C1 segment of cervical spinal cord (tissue), 14 donors: ENCODE measurements at regions not wholly inside any gene's neighbourhood (a gene's known extent, or its start where the extent isn't known, plus 50 kb on each side); places are given as distances from the start of the nearest gene placed in this dataset.

ENCODE experiments used
- DNase-seq, 14 donors: peaks; one replicate each; lab custom pipeline; 2025; lab: John Stamatoyannopoulos, UW

DNA sequence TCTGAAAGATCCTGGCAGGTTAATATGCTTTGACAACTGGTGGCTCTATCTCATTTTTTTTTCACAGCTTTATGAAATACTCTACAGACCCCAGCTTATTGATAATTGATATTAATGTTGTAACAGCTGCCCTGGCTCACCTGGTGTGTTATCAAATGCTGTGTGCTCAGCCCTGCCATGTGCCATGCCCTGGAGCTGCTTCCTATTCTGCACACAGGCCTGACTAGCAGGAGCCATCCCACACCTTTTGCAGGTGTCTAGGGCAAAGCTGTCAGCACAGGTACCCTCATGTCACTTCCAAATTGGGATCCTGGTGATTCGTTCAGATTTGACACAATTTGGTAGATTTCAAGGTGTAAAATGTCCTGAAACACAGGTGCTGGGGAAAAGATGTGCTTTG lies 254.6 kb upstream of the MAN1A1 start:
- DNase-seq = no peak

DNA sequence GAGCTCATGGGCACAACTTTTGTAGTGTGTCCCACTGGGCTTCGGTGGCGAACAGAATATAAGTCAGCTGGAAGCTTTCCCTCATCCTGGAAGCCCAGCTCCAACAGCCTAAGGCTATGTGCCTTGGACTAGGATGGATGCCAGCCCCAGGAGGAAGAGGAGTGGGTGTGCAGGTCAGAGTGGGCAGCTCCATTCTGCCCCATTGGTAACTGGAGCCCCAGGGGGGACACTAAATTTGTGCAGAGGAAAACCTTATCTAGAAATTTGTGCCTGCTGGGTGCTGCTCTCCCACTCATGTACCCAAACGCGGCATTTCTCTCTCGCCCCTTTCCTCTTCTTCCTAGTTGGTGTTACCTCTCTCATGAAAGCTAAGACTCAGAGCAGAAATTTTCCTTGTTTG lies 253.9 kb upstream of the MAN1A1 start:
- DNase-seq = no peak

DNA sequence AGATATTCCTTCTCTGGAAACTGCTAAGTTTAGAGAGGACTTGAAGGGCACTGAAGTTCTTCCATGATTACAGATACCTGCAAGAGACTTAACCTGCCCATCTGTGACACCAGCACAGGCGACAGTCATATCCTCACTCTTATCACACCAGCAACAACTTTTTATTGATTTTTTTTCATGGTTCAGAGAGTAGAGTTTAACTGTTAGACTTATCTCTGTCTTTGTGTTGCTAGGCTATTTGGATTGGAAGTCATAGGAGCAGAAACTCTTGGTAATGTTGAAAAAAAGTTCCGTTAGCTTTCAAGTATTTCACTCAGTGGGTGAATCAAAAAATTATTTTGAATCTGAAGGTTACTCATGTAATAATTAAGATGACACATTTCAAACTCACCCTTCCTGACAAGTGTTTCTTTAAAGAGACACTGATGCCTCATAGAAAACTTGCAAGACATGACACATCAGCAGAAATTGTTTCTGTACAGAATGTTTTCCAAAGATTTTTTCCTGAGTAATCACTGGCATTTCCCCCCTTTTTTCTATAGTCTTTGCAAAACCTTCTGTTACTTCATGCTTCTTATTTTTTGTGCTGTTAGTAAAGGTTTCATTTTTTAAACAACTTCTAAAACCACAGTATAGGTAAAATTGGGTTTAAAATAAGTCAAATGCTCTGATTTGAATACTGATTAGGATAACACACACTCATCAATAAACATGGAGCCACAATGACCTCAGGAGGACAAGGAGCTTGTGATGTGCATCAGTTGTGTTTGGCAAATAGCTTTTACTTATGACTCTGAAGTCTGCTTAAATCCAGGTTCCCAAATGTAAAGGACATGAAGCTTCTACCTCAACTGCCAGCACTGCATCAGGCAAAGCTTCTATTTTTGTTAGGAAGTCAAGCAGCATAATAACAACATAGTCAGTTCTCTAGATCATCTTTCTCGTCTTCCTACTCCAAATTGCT lies 252.9 kb upstream of the MAN1A1 start:
- no peak for DNase-seq

DNA sequence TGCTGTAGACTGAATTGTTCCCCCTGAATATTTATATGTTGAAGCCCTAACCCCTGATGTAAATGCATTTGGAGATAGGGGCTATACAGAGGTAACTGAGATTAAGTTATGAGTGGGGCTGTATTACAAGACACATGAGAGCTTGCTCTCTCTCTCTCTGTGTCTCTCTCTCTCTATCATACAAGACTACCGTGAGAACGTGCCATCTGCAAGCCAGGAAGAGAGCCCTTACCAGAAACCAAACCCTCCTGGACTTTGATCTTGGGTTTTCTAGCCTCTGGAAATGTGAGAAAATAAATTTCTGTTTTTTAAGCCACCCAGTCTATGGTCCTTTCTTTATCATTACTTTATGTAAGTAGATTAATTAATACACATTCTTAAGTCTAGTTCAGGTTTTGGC lies 249.3 kb upstream of the MAN1A1 start:
- no peak for DNase-seq

DNA sequence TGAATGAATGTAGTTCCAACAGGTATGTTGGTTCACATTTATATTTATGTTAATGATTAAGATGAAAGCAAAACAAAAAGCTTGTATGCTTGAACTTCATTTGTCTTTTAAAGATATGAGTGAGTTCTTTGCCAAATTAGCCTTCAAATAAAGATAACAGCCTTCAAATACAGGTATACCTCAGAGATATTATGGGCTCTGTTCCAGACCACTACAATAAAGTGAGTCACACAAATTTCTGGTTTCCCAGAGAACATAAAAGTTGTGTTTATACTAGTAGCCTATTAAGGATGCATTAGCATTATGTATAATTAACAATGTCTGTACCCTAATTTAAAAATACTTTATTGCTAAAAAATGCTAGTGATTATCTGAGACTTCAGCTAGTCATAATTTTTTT lies 245.3 kb upstream of the MAN1A1 start:
- DNase-seq = no peak

DNA sequence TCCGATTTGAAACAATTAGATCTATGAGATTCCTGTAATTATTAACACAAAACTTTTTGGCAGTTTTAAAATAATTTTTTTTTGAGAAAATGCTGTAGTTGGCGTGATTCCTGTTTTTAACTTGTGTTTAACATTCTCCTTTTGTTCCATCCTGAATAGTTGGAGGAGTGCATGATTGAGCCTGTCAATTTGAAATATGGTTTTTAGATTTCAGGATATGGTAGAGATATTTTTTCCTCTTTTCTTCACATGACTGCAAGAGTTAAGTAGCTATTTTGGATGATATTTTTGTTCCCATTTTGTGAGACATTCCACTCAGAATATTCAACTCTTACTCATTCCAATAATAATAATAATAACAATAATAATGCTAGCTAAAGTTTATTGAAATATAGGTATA lies 241.7 kb upstream of the MAN1A1 start:
- DNase-seq = no peak

DNA sequence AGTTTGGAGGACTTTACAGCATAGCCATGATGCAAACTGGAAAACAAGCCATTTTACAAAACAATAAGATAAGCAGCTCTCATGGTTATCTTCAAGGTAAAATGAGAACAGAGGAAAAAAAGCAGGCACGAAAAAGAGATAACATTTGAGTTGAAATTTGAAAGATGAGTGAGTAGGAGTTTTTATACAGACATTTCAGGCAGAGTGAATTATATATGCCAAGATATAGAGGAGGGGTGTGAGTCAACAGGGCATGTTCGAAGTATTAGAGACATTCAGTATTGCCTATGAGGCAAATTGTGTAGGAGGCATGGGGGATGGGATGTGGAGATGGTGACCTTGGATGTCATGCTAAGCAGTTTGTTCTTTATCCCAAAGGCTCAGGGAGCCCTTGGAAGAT lies 240.5 kb upstream of the MAN1A1 start:
- no peak for DNase-seq

DNA sequence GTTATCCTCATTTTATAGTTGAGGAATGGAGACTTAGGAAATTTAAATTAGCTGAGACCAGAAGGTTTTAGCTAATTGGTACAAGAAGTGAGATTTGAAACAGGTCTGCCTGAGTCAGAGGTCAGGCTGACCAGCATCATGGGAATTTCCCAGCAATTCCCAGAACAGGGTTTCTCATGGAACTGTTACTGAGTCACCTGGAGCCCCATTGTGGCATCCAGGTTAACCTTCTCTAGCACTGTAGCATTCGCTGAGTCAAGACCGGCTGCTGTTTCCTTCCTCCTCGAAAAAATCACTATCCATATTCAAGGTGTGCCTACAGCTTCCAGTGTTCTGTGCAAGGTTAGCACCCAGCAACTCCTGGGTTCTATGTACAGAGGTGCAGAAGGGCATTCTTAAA lies 238.0 kb upstream of the MAN1A1 start:
- DNase-seq = no peak

DNA sequence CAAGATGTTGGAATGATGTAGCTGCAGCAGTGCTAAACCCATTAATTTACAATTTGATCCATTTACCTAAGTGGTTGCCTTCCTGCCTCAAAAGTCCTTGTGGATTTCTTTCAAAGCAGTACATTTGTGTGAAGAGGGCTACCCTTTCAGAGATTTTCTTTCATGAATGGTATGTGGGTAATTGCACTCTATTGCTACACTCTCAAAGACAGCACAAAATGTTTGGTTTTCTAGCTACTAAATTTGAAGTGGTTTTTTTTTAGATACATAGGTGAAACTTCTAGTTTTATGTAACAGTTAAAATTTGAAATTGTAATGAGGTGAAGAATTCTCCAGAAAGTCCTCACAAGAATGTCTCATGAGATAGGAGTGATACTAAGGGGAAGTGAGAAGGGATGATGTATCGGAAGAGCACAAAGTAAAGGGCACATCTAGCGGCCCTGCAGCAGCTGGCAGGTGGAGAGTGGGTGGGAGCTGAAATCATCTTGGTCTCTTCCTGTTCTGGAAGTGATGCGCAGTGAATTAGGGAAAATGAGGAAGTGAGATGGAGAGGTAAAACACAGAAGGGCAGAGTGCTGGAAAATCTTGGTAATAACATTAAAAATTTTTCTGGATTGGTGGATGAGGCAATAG lies 236.8 kb upstream of the MAN1A1 start:
- no peak for DNase-seq

DNA sequence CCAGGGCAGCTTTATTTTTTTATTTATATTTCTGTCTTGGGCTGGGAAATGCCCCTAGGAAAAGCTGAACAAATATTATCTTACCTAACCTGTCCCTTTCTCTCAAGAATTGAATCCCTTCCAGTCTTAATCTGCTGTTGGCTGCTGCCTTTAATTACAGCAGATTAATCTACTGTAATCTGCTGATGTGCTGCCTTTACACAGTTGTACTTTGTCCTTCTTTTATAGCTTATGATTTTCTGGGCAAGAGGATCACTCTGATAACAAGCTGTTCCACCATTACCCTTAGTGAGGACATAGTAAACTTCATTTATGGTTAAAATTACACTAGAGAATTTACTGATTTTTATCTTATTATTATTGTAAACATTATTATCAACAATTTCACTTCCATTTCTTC lies 234.5 kb upstream of the MAN1A1 start:
- DNase-seq = no peak

DNA sequence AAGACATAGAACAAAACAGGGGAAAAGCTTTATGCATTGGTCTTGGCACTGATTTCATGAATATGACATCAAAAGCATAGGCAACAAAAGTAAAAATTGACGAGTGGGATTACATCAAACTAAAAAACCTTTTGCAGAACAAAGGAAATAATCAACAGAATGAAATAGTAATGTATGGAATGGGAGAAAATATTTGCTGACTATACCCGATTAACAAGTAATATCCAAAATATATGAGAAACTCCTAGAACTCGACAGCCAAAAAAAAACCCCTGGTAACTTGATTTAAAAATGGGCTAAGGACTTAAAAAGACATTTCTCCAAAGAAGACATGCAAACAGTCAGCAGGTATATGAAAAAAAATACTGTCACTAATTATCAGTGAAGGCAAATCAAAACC lies 231.7 kb upstream of the MAN1A1 start:
- DNase-seq = no peak

DNA sequence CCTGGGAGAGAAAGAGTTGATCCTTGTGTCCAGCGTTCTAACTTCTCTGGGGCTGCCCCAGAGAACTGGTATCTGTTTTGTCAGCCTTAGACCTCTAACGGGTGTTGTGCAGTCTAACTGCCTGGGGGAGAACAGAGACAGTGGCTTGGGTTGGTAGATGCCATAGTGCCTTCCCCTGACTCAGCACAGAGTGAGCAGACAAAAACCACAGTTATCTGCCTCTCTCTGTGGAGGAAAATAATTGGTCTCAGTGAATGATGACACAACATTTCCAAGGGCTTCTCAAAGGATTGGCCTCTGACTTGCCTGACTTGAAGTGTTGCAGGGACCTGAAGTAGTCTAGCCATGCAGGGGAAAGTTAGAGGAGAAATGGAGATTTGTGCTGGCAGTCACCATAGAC lies 226.2 kb upstream of the MAN1A1 start:
- no peak for DNase-seq

DNA sequence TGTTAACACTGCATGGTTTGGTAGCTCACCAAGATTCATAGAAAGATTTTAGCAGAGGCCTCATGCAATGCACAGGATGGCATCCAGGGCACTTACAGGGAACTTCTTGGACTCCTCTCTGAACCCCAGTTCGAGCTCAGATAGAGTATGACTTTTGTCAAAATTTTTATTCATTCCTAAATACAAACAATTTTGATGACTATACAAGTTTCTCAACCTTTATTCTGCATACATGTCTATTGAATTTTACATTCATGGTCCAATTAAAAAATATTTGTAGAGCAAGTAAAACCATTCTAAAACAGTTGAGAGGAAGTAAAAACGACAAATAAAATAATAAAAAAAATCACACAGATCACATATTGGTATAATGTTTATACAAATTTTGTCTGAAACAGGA lies 219.0 kb upstream of the MAN1A1 start:
- DNase-seq = no peak

DNA sequence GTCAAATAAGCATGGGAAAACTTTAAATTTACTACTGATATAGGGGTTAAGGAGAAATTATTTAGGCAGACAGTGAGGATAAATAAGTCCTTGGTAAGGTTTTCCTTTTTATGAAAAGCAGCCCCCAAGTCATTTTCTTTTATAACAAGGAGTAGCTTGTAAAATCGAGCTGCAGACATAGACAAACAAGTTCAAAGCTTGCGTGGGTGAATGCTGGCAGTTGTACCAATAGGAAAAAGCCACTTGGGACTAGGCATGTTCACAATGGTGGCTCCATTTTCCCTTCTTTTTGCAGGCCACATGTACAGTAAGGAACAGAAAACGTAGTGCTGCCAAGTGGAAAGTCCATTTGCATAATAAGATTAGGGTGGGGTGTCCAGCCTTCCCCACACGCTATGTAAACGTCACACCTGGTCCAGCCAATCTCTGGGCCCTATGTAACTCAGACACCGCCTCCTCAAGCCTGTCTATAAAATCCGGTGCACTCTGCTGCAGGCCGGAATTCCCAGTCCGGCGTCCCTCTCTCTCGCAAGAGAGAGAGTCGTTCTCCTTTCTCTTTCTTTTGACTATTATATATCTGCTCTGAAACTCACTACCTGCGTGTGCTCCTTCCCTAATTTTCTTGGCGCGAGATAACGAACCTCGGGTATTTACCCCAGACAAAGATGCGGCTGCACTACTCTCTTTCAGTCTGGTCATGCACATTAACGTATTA lies 217.1 kb upstream of the MAN1A1 start:
- DNase-seq = no peak

DNA sequence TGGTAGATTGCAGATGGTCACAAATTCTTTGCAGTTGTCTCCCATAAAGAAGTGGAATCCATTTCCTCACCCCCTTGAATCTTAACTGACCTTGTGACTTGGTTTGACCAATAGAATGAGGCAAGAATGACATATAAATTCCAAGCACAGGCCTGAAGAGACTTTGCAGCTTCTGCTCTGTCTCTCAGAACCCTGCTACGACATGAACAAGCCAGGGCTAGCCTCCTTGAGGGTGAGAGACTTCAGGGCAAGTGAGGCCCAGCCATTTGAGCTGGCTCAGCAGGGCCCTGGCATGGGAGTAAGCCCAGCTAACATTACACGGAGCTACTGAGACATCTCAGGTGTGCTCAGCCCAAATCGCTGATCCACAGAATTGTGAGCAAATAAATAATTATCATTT lies 216.3 kb upstream of the MAN1A1 start:
- DNase-seq = no peak

DNA sequence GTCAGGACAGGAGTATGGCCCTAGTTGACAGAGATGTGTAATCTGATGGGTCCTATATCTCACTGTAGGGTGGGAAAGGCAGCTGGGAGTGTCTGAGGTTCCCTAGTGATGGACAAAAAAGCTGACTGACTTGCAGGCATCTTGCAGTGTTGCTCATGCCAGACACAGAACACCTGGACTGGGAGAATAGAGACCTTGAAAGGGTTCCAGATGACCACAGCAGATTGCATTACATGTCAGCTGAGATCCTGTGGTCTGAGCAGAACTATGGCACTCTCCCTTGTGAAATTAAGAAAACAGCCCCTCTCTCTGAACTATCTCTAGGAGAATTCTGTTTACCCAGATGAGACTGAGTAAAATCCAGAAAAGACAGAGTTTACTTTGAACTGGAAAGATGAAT lies 212.6 kb upstream of the MAN1A1 start:
- no peak for DNase-seq

DNA sequence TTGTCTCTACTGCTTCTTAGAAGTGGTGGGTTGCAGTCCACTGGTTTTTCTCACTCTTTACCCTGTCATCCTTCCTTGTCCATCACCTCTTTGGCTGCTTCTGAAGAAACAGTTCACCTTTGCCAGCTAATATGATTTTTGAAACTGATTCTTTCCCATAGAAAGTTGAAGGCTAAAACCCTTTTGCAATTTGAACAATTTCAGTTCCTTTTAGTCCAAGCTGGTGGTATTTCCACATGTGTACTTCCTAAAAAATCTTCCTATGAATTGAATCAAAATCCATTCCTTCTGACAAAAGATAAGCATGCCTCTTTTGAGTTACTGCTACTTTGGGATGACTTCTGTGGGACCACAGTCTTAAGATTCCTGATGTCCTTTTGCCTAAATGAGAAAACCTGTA lies 210.0 kb upstream of the MAN1A1 start:
- no peak for DNase-seq

DNA sequence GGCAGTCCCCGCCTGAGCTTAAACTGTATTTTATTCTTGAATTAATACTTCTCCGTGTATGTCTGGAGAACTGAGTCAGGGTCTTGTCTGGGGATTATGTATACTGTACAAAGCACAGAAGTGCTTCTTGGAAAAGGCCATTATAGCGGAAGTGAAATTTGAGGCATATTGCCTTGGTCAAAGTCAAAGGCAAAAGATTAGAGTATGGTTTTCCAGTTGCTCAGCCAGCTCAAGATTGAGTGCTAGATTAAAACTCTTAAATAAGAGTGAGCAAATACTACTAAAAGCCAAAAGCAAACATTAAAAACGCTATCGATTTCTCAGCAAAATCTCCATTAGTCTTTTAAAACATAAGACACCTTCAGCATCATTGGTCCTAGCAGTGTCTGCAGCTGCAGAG lies 207.7 kb upstream of the MAN1A1 start:
- DNase-seq = no peak

DNA sequence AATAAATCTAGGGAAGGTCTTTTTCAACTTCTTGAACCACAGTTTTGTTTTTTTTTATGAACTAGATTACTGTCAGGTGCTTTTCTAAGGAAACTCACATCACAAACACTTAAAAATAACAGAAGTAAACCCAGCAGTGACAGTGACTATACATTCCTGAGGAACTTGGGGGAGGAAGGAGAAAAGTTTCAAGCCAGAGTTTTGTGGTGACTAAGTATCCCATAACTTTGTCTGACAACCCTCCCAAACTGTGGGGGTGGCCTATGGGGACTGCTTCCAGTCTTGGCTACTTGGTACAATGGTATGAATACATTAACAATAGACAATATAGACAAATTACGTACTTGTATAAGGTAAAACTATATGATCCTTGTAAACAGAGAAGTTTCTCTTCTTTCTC lies 202.5 kb upstream of the MAN1A1 start:
- no peak for DNase-seq

DNA sequence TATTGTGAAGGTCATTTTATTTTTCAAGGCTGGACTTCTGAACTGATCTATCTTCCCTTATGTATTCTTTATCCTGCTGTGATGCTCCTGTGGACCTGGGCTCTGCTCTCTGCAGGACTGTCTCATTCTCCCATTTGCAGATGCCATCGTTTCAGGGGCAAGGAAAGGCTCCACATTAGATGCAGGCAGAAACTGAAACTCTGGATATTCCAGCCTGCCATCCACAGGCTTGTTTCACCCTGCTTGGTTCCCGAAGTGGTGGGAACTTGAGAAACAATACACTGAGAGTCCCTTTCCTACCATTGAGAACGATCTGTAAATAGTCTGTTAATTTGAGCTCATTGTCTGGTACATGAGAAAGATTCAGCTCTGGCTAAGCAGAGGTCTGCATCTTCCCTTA lies 197.5 kb upstream of the MAN1A1 start:
- no peak for DNase-seq

DNA sequence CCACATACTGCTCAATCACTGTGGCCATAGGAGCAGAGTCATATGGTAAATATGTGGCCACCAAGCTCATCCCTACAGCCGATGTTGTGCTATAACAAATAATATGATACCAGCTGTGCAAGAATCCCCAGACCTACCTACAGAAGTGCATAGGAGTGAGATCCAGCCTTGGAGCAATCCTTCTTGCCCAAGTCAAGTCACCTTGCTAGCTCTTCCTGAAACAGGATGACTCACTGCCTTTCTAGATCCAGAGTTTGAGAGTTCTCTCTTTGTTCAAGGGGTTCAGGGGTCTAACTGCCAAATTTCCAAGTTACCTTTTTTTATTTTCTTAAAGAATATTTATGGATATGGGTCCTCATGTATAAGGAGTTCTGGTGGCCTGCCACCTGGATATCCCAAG lies 195.7 kb upstream of the MAN1A1 start:
- no peak for DNase-seq

DNA sequence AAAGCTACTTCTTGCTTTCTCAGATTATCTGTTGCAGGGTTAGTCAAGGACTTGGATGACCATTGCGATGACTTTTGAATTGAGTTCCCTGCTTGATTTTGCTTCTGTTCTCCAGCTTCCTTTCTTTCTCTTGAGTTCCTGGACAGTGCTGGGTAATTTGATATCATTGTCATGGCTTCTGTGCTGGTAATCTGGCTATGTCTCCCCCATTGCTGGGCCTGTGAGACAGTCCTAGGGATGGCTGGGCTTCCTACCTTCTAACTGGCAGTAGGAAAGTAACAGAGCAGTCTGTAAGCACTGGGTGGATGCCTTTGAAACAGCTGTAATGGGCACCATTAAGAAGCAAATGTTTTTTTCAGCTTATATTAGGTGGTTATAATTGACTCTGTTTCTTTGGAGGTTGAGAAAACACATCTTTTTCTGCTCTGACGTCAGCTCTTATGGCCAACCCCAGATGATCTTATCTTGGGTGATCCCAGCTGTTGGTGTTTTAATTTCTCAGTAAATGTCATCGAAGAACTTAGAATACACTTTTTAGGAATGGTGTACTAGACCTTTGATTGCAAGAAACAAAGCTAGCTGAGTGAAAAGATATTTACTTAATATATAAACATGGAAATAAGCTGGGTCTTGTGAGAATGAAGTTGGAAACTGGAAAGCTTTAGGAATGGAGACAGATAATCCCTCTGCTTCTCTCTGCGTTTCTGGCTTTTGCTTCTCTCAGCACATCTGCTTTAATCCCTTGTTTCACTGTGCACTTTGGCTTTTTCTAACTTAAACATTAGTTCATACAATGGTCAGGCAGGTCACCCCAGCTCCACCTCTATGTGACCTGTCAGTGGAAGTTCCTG lies 195.0 kb upstream of the MAN1A1 start:
- no peak for DNase-seq
